OCI-LY1 (cell line): ENCODE measurements at regions not wholly inside any gene's neighbourhood (a gene's known extent, or its start where the extent isn't known, plus 50 kb on each side); places are given as distances from the start of the nearest gene placed in this dataset.

Experiments used
- H2AFZ ChIP-seq: fragments of 200-600 bp; sonication (generic), shearing (Covaris generic); 2 replicates; pipeline ENCODE4 v1.6.0; 2014; ENCODE audit warnings: antibody characterized with exemption, mild to moderate bottlenecking, low read length
- H3F3A ChIP-seq: fragments of 200-600 bp; sonication (generic), shearing (Covaris generic); 2 replicates; pipeline ENCODE4 v1.6.0; 2014; ENCODE audit warnings: mild to moderate bottlenecking, antibody characterized with exemption, low read length, moderate library complexity; ENCODE audit not compliant: insufficient read depth
- H3K27ac ChIP-seq: fragments of 200-600 bp; sonication (generic); 2 replicates; pipeline ENCODE4 v1.5.1; 2014; ENCODE audit warnings: low read length, mixed run types, mild to moderate bottlenecking, low read depth; ENCODE audit not compliant: poor library complexity, severe bottlenecking
- H3K27me3 ChIP-seq: fragments of 200-600 bp; sonication (generic); 2 replicates; pipeline ENCODE4 v1.6.0; 2014; ENCODE audit warnings: antibody characterized with exemption, mild to moderate bottlenecking, low read length, moderate library complexity; ENCODE audit not compliant: insufficient read depth
- H3K36me3 ChIP-seq: fragments of 200-600 bp; sonication (generic); 2 replicates; pipeline ENCODE4 v1.6.1; 2014; ENCODE audit warnings: mild to moderate bottlenecking, antibody characterized with exemption, low read length, moderate library complexity, mixed read lengths; ENCODE audit not compliant: insufficient read depth
- H3K4me1 ChIP-seq: fragments of 200-600 bp; sonication (generic); 2 replicates; pipeline ENCODE4 v1.5.1; 2014; ENCODE audit warnings: mild to moderate bottlenecking, low read length, moderate library complexity; ENCODE audit not compliant: insufficient read depth, severe bottlenecking
- H3K4me2 ChIP-seq: fragments of 200-600 bp; sonication (generic), shearing (Covaris generic); 2 replicates; pipeline ENCODE4 v1.6.1; 2014; ENCODE audit warnings: low read length
- H3K4me3 ChIP-seq: fragments of 200-600 bp; sonication (generic); 2 replicates; pipeline ENCODE4 v1.5.1; 2014; ENCODE audit warnings: low read length, low read depth, mild to moderate bottlenecking, mixed read lengths; ENCODE audit not compliant: poor library complexity, severe bottlenecking
- H3K79me2 ChIP-seq: fragments of 200-600 bp; shearing (Covaris generic); 2 replicates; pipeline ENCODE4 v1.6.1; 2016; ENCODE audit warnings: mixed run types, low read length, mixed read lengths; ENCODE audit not compliant: insufficient read depth
- H3K9ac ChIP-seq: fragments of 200-600 bp; sonication (generic), shearing (Covaris generic); 2 replicates; pipeline ENCODE4 v1.6.1; 2014; ENCODE audit warnings: mild to moderate bottlenecking, low read length, mixed read lengths
- H3K9me2 ChIP-seq: fragments of 200-600 bp; sonication (generic), shearing (Covaris generic); 2 replicates; pipeline ENCODE4 v1.6.1; 2014; ENCODE audit warnings: low read depth, mild to moderate bottlenecking, low read length, mixed read lengths
- H3K9me3 ChIP-seq: fragments of 200-600 bp; shearing (Covaris generic); 2 replicates; pipeline ENCODE4 v1.6.1; 2014; ENCODE audit warnings: low read length, mixed read lengths
- H4K20me1 ChIP-seq: fragments of 200-600 bp; sonication (generic), shearing (Covaris generic); 2 replicates; pipeline ENCODE4 v1.6.0; 2016; ENCODE audit warnings: mild to moderate bottlenecking, low read length; ENCODE audit not compliant: insufficient read depth
- EZH2 ChIP-seq: fragments of 200-600 bp; sonication (generic), shearing (Covaris generic); IDR thresholded peaks from 2 replicates; pipeline ENCODE4 v1.8.0; 2017; ENCODE audit warnings: borderline replicate concordance, mixed run types, mild to moderate bottlenecking, antibody characterized with exemption, low read length, moderate library complexity, mixed read lengths
- TF ChIP-seq, protein P1 (sequence below): fragments of 200-600 bp; sonication (generic), shearing (Covaris generic); IDR thresholded peaks from 2 replicates; pipeline ENCODE4 v1.5.1; 2017; ENCODE audit warnings: mild to moderate bottlenecking, antibody characterized with exemption, low read length, moderate library complexity, mixed read lengths

DNA sequence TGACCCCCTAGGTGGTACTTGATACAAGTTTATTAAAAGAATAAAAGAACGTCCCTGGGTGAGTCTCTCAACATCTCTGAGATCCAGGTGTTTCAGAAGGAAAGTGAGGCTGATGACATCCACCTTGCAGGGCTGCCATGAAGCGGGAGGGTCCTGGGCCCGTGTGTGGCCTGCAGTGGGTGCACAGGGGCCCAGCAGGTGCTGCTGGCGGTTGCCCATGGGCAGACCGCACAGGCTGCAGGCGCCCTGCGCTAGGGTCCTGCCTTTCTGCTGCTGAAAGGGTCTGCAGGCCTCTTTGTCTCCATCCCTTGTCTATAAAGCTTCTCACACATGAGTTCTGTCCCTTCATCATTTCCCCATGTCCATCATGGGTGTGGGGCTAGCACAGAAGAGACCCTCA is 247.0 kb downstream of the TFCP2L1 start:
- no peaks in the 10 kb centered on the region for H3K4me1 ChIP-seq

DNA sequence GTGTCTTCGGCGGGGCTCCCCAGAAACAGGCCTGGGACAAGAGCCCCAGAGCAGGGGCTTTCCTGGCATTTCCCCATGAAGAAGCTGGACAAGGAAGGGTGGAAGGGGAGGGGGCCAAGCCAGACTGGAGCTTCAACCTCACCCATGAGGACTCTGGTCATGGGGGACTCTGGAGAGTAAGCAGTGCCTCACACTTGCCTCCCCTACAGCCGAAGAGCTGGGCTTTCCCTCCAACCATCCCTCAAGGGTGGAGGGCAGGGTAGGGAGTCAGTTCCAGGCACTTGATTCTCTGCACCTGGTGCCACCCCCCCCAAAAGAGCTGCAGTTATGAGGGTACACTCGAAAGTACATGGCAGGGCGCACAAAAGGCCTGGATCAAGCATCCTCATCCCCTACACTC is 246.6 kb downstream of the TFCP2L1 start:
- Histone ChIP-seq H3K4me1 (no peaks in the 10 kb centered on the region), H3K9me2 (no peaks in the 10 kb centered on the region), H3K36me3 (no peaks in the 10 kb centered on the region), H3F3A (no peaks in the 10 kb centered on the region), H3K27ac (no peak overlapping the region), H3K9me3 (no peaks in the 10 kb centered on the region), H3K27me3 (0 out of 2 replicates have a peak, but pooled peaks cover 4% of the 10 kb centered on the region), H3K79me2 (no peaks in the 10 kb centered on the region), H4K20me1 (no peaks in the 10 kb centered on the region), H3K9ac (no peak overlapping the region), H2AFZ (no peak overlapping the region), H3K4me3 (no peak overlapping the region), H3K4me2 (no peak overlapping the region)
- TF ChIP-seq, protein P1, sequence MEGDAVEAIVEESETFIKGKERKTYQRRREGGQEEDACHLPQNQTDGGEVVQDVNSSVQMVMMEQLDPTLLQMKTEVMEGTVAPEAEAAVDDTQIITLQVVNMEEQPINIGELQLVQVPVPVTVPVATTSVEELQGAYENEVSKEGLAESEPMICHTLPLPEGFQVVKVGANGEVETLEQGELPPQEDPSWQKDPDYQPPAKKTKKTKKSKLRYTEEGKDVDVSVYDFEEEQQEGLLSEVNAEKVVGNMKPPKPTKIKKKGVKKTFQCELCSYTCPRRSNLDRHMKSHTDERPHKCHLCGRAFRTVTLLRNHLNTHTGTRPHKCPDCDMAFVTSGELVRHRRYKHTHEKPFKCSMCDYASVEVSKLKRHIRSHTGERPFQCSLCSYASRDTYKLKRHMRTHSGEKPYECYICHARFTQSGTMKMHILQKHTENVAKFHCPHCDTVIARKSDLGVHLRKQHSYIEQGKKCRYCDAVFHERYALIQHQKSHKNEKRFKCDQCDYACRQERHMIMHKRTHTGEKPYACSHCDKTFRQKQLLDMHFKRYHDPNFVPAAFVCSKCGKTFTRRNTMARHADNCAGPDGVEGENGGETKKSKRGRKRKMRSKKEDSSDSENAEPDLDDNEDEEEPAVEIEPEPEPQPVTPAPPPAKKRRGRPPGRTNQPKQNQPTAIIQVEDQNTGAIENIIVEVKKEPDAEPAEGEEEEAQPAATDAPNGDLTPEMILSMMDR: no peak
- no peak for TF ChIP-seq EZH2

More for the DNA sequence above, 247.0 kb downstream of the TFCP2L1 start:
- Histone ChIP-seq H2AFZ (no peak overlapping the region), H3K4me3 (no peak overlapping the region), H3K9me2 (no peaks in the 10 kb centered on the region), H3F3A (no peaks in the 10 kb centered on the region), H3K36me3 (no peaks in the 10 kb centered on the region), H3K9me3 (no peaks in the 10 kb centered on the region), H3K9ac (no peak overlapping the region), H3K27ac (no peak overlapping the region), H3K4me2 (no peak overlapping the region), H3K79me2 (no peaks in the 10 kb centered on the region), H3K27me3 (0 out of 2 replicates have a peak, but pooled peaks cover 4% of the 10 kb centered on the region), H4K20me1 (no peaks in the 10 kb centered on the region)
- TF ChIP-seq, protein P1: no peak
- TF ChIP-seq EZH2: no peak

DNA sequence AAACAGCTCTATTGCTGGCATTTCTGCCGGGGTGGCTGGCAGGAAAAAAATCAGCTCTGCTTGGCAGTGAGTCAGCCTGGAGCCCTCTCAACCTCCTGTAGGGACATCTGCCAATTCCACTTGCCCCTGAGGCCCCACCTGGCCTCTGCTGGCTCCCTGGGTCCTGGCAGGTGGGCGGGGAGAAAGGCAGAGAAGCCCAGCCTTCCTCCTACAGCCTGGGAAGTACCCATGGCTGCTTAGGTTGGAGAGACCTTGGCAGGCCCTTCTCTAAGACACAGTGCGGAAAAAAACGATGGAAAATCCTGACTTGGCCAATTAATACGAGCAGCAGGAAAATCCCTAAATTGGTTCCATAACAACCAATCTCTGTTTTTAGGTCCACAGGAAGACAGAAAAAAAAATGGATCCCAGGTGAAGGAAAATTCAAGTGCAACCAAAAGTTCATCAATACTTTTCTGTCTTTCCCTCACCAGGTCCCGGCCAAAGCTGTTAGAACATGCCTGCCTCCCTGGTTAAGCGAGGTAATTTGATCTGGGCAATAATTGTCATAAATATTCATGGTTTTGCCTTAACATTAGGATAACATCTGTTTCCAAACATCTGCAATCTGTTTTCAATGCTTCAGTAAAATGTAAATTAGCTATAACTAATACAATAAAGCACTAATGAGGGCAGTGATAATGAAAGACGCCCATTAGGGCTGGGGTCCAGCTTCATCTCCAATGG is 245.9 kb downstream of the TFCP2L1 start:
- Histone ChIP-seq H3K4me1 (no peaks in the 10 kb centered on the region), H3K79me2 (no peaks in the 10 kb centered on the region), H3K9ac (no peak overlapping the region), H4K20me1 (no peaks in the 10 kb centered on the region), H3K4me3 (no peak overlapping the region), H3K9me2 (no peaks in the 10 kb centered on the region), H3F3A (no peaks in the 10 kb centered on the region), H3K36me3 (no peaks in the 10 kb centered on the region), H3K27me3 (0 out of 2 replicates have a peak, but pooled peaks cover under 1% of the 10 kb centered on the region), H2AFZ (no peak overlapping the region), H3K27ac (no peak overlapping the region), H3K9me3 (no peaks in the 10 kb centered on the region), H3K4me2 (no peak overlapping the region)
- TF ChIP-seq EZH2: no peak
- TF ChIP-seq, protein P1: no peak
